GM19328 (cell line): ENCODE measurements at regions not wholly inside any gene's neighbourhood (a gene's known extent, or its start where the extent isn't known, plus 50 kb on each side); places are given as distances from the start of the nearest gene placed in this dataset.
"Not testable (repeated sequence)": the region's sequence is repeated elsewhere in the genome, so short reads cannot be mapped to it uniquely, and the experiment has no call there.

ENCODE experiments used
- ATAC-seq: cut with Tn5 transposase; IDR thresholded peaks from one replicate; pipeline ENCODE4 v1.9.1; 2021; ENCODE audit warnings: mild to moderate bottlenecking, moderate library complexity; ENCODE audit not compliant: unreplicated experiment

DNA sequence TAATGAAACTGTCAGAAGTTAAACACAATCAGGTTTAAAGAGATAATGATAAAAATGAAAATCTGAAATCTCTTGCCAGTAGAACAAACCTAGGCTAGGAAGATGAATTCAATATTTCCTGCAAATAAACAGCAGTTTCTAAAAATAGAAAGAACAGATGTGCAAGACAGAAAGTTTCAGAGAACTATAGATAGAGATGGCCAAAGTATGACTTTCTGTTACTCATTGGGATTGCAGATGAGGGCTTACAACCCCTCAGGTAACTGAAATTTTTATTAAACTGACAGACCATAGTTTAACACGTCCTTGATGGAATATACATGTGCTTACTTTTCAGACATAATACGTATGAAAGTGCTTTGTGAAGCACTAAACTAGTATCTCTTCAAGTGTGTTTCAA, 82.3 kb upstream of the PPARGC1A start:
- no peak for ATAC-seq

DNA sequence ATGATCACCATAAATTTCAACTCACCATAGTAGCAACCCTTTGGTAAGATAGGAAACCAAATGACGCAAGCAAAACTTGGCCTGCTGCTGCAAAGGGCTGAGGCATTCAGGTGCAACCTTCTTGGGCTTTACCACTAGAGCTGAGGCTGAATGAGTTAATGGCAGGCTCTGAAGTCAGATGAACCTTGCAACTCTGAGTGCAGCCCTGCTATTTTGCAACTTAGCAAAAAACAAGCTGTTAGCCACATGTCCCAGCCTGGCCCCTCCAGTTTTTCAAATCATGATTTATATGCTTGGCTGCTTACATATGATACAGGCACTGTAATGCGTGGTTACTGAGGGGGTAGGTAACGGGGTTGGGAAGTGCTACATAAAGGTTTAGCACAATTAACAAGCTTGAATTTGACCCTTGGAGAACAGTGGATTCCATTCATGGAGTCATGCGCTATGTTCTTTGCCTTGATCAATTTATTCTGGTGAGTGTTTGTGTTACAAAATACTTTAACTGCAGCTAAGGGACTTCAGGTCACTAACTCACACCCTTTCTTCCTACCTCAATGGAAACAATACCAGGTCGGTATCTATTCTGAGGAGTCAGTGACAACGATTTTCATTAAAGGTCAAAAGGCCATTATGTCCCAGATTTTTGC, 80.5 kb upstream of the PPARGC1A start:
- no peak for ATAC-seq

GRCh38 chr4:23969635-23970145, 79.8 kb upstream of the PPARGC1A start:
- no peak for ATAC-seq

DNA sequence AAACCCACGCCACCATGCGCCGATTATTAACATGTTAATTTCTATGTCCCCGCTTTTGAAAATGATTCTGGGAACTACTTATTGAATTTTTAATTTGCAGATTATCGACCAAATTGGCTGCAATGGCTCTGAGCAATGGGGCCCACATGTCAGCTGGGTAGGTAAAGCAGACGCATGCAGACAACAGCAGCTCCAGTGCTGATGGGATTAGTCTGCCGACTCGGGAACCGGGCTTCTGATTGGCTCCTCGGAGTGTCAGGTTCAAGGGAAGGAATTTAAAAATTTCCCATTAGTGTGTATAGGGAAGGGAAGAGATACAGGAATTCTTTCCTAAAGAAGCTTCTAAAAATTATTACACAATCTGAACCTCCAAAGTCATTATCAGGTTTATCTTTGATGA, 77.4 kb upstream of the PPARGC1A start:
- no peak for ATAC-seq

DNA sequence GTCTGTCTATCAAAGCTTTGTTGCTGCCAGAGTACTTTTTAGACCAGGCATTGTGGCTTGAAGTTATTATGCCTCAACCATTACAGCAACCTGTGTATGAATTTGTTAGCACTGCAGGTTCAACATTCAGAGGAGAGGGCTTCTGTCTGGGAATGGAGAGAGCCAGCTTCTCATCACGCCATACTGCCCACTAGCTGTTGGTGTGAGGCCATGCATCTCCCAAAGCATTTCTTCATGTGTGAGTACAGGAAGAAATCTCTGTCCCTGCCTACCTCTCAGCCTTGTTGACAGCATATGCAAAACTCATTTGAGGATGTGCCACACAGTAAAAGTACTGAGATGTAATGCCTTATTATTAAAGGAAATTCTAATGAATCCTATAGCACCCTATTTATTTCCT, 76.9 kb upstream of the PPARGC1A start:
- no peak for ATAC-seq

DNA sequence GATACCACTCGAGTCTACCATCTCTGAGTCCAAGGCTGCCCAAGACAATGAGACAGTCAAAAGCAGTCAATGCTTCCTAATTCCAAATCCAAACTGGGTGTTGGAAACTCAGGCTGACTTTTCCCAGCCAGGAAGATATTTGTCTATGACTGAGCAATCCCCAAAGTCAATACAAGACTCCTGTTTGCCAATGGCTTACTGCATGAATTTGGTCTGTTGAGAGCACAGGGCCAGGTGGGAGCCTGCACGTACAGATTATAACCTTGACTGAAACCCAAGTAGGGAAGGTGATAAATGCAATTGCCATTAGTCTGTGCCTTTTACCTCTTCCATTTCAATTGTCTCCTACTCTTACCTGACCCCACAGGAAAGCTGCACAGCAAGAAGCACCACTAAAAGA, 72.6 kb upstream of the PPARGC1A start:
- no peak for ATAC-seq

DNA sequence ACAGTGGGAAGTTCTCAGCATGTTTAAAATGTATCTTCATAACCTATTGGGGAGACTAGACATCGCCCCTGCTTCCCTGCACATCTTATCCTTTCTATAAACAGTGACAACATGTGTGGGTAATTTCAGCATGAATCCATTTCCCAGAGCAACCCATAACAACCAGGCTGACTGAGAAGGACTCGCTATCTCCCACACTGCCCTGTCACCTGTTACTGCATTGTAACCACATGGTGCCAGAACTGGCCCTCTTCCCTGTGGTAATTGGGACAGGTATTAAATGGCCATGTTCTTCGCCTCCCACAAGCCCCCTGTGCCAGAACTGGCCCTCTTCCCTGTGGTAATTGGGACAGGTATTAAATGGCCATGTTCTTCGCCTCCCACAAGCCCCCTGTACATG, 71.5 kb upstream of the PPARGC1A start:
- ATAC-seq = not testable (repeated sequence)

DNA sequence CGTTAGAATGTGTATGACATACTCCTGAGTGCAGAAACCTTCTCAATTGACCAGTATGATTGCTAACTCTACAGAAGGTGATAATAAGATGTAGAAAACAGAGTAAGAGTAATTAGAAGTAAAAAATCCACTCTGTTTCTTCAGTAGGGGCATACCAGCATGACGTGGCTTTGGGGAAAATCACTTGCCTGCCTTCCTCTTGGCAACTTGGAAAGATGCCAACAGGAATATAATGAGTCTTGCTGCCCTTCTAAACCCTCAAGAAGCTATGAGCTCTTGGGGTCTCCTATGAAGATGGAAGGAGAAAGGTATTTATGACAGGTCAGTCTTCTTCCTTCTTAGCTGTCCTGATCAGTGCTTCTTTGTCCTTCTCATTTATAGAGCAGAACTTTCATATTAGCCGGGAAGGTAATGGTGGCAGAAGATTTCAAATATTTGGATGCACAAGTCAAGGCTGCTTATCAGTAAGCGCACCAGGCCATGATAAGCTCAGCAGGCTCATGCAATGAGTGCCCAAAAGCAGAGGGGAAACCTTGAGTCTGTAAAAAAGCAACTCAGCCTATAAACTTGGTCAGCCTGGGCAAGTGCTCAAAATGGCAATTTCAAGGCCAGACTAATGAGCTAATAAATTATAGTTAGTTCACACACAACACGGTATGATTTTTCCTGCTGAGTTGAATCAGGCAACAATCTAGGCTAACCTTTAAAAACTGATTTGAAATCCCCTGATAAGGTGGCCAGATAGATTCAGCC, 69.7 kb upstream of the PPARGC1A start:
- ATAC-seq = no peak

GRCh38 chr4:23958749-23959148, 68.9 kb upstream of the PPARGC1A start:
- no peak for ATAC-seq

GRCh38 chr4:23957465-23957864, 67.6 kb upstream of the PPARGC1A start:
- ATAC-seq = no peak

- ATAC-seq = no peak
Measured at GRCh38 chr4:23956601-23957364, 66.9 kb upstream of the PPARGC1A start.

DNA sequence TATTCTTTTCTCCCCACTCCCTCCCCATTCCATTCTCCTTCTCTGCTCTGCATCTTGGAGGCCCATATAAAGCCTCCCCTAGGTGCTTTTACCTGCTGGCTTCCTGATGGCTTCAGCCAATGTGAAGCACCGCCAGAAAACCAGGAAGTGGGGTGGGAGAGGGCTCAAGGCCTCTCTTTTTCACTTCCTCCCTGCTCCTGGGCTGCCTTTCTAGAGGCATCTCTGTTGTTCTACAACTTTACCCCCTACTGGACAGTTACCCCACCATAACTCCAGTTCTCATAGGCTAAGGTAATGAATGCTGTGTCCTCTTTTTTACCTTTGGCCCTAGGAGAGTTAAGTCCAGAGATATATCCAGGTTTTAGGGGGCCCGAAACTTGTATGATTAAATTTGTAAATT, 62.4 kb upstream of the PPARGC1A start:
- no peak for ATAC-seq

DNA sequence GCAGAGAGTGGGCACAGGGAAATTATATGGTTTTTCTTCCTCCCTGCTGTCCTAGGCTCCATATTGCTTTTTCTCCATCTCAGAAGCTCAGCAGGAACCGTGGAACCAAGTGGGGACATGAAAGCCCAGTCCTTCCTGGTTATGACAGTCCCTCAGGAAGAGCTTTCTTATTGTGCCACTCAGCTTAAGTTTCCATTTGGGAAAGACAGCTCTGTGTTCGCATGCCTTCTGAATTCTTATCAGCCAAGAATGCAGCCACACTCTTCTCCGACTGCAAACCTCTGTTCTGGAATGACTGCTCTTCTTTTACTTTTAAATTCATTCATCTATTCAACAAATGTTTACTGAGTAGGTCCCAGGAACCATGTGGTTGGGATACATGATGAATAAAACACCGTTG, 58.0 kb upstream of the PPARGC1A start:
- no peak for ATAC-seq

DNA sequence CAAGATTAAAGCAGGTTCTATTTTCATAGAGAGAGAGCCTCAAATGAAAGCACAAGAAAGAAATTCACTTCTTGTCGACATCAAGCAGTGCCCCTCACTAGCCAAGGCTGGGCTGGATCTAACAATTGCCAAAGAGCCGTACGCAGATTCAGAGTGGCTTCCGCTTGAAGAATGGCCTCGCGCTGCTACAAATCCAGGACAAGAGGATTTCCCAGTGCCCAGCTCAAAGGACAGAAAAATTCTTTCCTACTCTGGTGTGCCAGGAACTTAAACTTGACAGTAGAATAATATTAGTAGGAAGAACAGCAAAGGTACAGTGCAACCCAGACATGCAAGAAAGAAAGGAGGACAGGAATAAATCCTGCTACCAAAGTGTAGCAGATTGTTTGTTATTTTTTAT, 56.5 kb upstream of the PPARGC1A start:
- no peak for ATAC-seq

DNA sequence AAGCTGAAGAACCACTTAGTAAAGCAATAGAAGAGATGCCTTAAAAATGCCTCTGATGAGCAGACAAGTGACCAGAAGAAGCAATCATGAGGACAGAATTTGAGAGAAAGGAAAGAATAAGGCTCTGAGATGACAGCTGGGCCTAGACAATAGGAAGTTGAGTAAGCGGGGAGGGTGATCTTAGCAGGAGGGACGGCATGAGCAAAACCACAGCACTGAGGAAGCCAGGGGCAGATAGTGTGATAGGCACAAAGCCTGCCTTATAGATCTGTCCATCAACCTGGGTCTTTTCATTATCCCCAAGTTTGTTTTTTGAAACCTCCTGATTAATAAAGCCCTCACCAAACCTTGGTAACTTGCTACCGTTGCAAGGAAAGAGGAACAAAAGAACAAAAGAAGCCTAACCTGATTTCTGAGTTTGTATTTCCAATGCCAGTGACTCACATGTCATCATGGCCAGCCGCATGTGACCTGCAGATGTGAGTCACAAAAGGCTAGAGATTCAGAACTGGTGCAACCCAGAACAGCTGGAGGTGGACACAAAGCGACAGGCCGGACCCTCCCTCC, 55.7 kb upstream of the PPARGC1A start:
- no peak for ATAC-seq

GRCh38 chr4:23944556-23944955, 54.7 kb upstream of the PPARGC1A start:
- ATAC-seq = not testable (repeated sequence)

GRCh38 chr4:23943478-23943877, 53.6 kb upstream of the PPARGC1A start:
- ATAC-seq = no peak

- no peak for ATAC-seq
Measured at GRCh38 chr4:23942471-23942870, 52.6 kb upstream of the PPARGC1A start.
